ENCODE measurements at regions not wholly inside any gene's neighbourhood (a gene's known extent, or its start where the extent isn't known, plus 50 kb on each side); places are given as distances from the start of the nearest gene placed in this dataset.
"Not testable (repeated sequence)": the region's sequence is repeated elsewhere in the genome, so short reads cannot be mapped to it uniquely, and the experiment has no call there.

DNA sequence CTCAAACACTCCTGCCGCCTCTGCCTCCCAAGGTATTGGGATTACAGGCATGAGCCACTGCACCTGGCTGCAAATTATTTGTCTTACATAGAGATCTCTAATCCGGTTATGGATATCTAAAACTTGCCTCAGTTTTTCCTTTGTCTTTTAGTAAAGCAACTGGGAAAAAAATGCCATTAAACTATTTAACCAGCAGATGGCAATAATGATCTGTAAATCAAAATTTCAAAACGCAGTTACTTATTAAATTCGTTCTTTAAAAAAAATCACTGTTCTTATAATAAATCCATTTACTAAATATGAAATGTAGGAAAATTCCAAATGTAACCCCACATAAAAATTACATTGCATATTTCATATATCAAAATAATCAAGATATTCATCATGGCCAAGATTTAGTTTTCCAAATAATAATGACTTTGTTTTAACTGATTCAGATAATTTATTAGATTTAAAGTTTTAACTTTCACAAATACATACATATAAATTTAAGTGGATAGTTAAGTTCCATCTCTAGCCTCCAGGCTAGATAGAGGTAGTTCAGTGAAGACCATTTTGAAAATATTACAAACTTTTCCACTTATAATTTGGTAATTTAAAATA is 125.8 kb downstream of the KBTBD2 start:
- BruUV-seq (replicated peaks); CTCF ChIA-PET; H3K36me3 ChIP-seq (ENCODE audit: control insufficient read depth, insufficient read depth, low read length); H3K4me1 ChIP-seq (ENCODE audit: control insufficient read depth, insufficient read depth, low read length); H3K27ac ChIP-seq (ENCODE audit: low read length); H3K9me3 ChIP-seq (ENCODE audit: control insufficient read depth, insufficient read depth, low read depth, low read length); H3K27me3 ChIP-seq (ENCODE audit: control insufficient read depth, insufficient read depth, low read length); in situ Hi-C loops (cut with HindIII; ENCODE audit: low pct_unique_long_range_greater_than_20kb, low sequenced_read_pairs); POLR2A ChIA-PET; DNase-seq (ENCODE audit: low read depth, low spot score); ATAC-seq; H3K4me3 ChIP-seq (ENCODE audit: low read depth in 2 of 2, low read length in 2 of 2): not testable (repeated sequence)
- intact Hi-C loops (cut with micrococcal nuclease; ENCODE audit: unreplicated experiment), result loop anchor here (5.0 kb wide), 2 partner anchors 177 to 342 kb away; partner anchors contain the start of gene RP9
- TF ChIP-seq, protein P1, sequence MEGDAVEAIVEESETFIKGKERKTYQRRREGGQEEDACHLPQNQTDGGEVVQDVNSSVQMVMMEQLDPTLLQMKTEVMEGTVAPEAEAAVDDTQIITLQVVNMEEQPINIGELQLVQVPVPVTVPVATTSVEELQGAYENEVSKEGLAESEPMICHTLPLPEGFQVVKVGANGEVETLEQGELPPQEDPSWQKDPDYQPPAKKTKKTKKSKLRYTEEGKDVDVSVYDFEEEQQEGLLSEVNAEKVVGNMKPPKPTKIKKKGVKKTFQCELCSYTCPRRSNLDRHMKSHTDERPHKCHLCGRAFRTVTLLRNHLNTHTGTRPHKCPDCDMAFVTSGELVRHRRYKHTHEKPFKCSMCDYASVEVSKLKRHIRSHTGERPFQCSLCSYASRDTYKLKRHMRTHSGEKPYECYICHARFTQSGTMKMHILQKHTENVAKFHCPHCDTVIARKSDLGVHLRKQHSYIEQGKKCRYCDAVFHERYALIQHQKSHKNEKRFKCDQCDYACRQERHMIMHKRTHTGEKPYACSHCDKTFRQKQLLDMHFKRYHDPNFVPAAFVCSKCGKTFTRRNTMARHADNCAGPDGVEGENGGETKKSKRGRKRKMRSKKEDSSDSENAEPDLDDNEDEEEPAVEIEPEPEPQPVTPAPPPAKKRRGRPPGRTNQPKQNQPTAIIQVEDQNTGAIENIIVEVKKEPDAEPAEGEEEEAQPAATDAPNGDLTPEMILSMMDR (IDR thresholded peaks at IDR 0.05), result peak; percentile 60

DNA sequence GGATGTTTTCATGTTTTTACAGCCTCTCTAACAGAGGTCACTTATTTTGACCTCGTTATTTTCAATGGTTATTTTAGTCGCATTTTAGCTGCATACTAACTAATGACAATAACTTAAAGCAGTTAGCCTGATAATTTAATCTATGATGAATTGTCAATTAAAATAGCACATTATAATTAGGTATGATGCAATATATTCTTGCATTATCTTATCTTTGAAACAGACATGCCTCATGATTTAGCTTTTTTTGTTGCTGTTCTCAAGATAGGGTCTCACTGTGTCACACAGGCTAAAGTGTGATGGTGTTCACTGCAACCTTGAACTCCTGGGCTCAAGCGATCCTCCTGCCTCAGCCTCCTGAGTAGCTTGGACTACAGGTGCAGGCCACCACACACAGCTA is 126.4 kb downstream of the KBTBD2 start:
- no peak for DNase-seq (ENCODE audit: low read depth, low spot score)
- no peaks in the 10 kb centered on the region for H3K4me1 ChIP-seq (ENCODE audit: control insufficient read depth, insufficient read depth, low read length)
- in situ Hi-C loops (cut with HindIII; ENCODE audit: low pct_unique_long_range_greater_than_20kb, low sequenced_read_pairs), result no loop called here
- H3K36me3 ChIP-seq (ENCODE audit: control insufficient read depth, insufficient read depth, low read length), result no peaks in the 10 kb centered on the region; the same call in 1 of the 2 replicates
- no peaks in the 10 kb centered on the region for H3K9me3 ChIP-seq (ENCODE audit: control insufficient read depth, insufficient read depth, low read depth, low read length)
- POLR2A ChIA-PET, result interaction anchor here (0.6 kb wide), 1 partner anchor 27 kb away, joined by 5 read pairs; no protein-coding TSS in a partner anchor
- CTCF ChIA-PET, result no interaction called here
- TF ChIP-seq POLR2AphosphoS5 (IDR thresholded peaks at IDR 0.05; ENCODE audit: low read depth, low read length) (no peak), SIN3A (IDR thresholded peaks at IDR 0.05; ENCODE audit: borderline replicate concordance, insufficient read depth, low read depth, low read length) (no peak), TCF7L2 (IDR thresholded peaks at IDR 0.05; ENCODE audit: low read depth, low read length) (no peak)
- TF ChIP-seq, protein P1 (IDR thresholded peaks at IDR 0.05), result no peak
- TF ChIP-seq, protein P2, sequence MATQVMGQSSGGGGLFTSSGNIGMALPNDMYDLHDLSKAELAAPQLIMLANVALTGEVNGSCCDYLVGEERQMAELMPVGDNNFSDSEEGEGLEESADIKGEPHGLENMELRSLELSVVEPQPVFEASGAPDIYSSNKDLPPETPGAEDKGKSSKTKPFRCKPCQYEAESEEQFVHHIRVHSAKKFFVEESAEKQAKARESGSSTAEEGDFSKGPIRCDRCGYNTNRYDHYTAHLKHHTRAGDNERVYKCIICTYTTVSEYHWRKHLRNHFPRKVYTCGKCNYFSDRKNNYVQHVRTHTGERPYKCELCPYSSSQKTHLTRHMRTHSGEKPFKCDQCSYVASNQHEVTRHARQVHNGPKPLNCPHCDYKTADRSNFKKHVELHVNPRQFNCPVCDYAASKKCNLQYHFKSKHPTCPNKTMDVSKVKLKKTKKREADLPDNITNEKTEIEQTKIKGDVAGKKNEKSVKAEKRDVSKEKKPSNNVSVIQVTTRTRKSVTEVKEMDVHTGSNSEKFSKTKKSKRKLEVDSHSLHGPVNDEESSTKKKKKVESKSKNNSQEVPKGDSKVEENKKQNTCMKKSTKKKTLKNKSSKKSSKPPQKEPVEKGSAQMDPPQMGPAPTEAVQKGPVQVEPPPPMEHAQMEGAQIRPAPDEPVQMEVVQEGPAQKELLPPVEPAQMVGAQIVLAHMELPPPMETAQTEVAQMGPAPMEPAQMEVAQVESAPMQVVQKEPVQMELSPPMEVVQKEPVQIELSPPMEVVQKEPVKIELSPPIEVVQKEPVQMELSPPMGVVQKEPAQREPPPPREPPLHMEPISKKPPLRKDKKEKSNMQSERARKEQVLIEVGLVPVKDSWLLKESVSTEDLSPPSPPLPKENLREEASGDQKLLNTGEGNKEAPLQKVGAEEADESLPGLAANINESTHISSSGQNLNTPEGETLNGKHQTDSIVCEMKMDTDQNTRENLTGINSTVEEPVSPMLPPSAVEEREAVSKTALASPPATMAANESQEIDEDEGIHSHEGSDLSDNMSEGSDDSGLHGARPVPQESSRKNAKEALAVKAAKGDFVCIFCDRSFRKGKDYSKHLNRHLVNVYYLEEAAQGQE (IDR thresholded peaks at IDR 0.05; ENCODE audit: insufficient read depth in 1 of 2, low read depth in 2 of 2, low read length in 1 of 2), result no peak
- H3K27ac ChIP-seq (ENCODE audit: low read length), result no peak overlapping the region
- ATAC-seq, result no peak
- intact Hi-C loops (cut with micrococcal nuclease; ENCODE audit: unreplicated experiment), result loop anchor here (5.0 kb wide), 2 partner anchors 177 to 342 kb away; partner anchors contain the start of gene RP9
- BruUV-seq (replicated peaks), result no TSS peak
- no peak overlapping the region for H3K4me3 ChIP-seq (ENCODE audit: low read depth in 2 of 2, low read length in 2 of 2)
- H3K27me3 ChIP-seq (ENCODE audit: control insufficient read depth, insufficient read depth, low read length), result no peaks in the 10 kb centered on the region

Measured in Panc1 (cell line).